Activated CD4-positive, alpha-beta memory T cell treated with anti-CD3 and anti-CD28 coated beads, Interleukin-2, amount 10 ng/mL, durations not matched to agents 7 days and 5 days (primary cell): ENCODE measurements at regions not wholly inside any gene's neighbourhood (a gene's known extent, or its start where the extent isn't known, plus 50 kb on each side); places are given as distances from the start of the nearest gene placed in this dataset.
"Not testable (repeated sequence)": the region's sequence is repeated elsewhere in the genome, so short reads cannot be mapped to it uniquely, and the experiment has no call there.

Experiments used
- CTCF ChIA-PET: fragments of 350-600 bp; sonication (Branson Sonifier 250); formaldehyde crosslinking; loops from one replicate; lab custom pipeline; 2021; ENCODE audit warnings: antibody characterized with exemption, inconsistent platforms; lab: Charles Lee
- POLR2A ChIA-PET: fragments of 350-600 bp; sonication (Branson Sonifier 250); formaldehyde crosslinking; loops from one replicate; lab custom pipeline; 2021; ENCODE audit warnings: antibody characterized with exemption; lab: Charles Lee
- DNase-seq: peaks from one replicate; pipeline ENCODE4 v3.0.0-alpha.2; 2020
- H3K27ac Mint-ChIP-seq: one replicate; pipeline ENCODE4 v1.8.0; 2021; ENCODE audit warnings: mild to moderate bottlenecking, mixed read lengths
- H3K27me3 Mint-ChIP-seq: one replicate; pipeline ENCODE4 v1.8.0; 2021; ENCODE audit warnings: mixed read lengths
- H3K36me3 Mint-ChIP-seq: one replicate; pipeline ENCODE4 v1.8.0; 2021; ENCODE audit warnings: low read depth, mixed read lengths
- H3K4me1 Mint-ChIP-seq: one replicate; pipeline ENCODE4 v1.8.0; 2021; ENCODE audit warnings: mixed read lengths
- H3K4me3 Mint-ChIP-seq: one replicate; pipeline ENCODE4 v1.8.0; 2021; ENCODE audit warnings: mild to moderate bottlenecking, mixed read lengths
- H3K9me3 Mint-ChIP-seq: one replicate; pipeline ENCODE4 v1.8.0; 2021; ENCODE audit warnings: mixed read lengths

DNA sequence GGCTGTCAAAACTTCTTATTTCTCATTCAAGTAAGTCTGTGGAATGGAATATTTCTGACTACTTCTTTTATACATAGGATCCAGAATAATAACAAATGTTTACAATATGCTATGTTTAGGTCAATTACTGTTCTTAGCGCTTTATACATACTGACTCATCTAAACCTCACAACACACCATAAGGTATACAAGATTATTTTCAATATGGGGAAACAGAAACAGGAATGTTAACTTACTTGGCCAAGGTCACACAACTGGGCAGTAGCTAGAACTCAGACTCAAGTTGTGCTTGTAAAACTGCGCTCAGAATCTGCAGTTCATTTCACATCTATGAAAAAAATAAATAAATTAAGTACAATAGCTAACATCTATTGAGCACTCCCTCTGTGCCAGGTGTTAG lies 168.0 kb downstream of the GNAI1 start:
- Mint-ChIP-seq H3K9me3 (peaks cover 3% of the 10 kb centered on the region), H3K27me3 (no peaks in the 10 kb centered on the region), H3K36me3 (no peaks in the 10 kb centered on the region), H3K4me1 (no peaks in the 10 kb centered on the region), H3K27ac (no peak overlapping the region), H3K4me3 (no peak overlapping the region)
- DNase-seq = no peak
- POLR2A ChIA-PET = no interaction called here
- CTCF ChIA-PET = no interaction called here

- CTCF ChIA-PET = no interaction called here
- no peaks in the 10 kb centered on the region for H3K27me3 Mint-ChIP-seq
- POLR2A ChIA-PET = no interaction called here
- H3K36me3 Mint-ChIP-seq = no peaks in the 10 kb centered on the region
- no peak overlapping the region for H3K4me3 Mint-ChIP-seq
- H3K4me1 Mint-ChIP-seq = no peaks in the 10 kb centered on the region
- H3K9me3 Mint-ChIP-seq = peaks cover 3% of the 10 kb centered on the region
- no peak for DNase-seq
- H3K27ac Mint-ChIP-seq = no peak overlapping the region
Observed at GRCh38 chr7:80302078-80302477, 167.4 kb downstream of the GNAI1 start.

- H3K4me1 Mint-ChIP-seq = no peaks in the 10 kb centered on the region
- peaks cover 8% of the 10 kb centered on the region for H3K9me3 Mint-ChIP-seq
- DNase-seq = no peak
- H3K36me3 Mint-ChIP-seq = no peaks in the 10 kb centered on the region
- CTCF ChIA-PET = no interaction called here
- no peaks in the 10 kb centered on the region for H3K27me3 Mint-ChIP-seq
- POLR2A ChIA-PET = no interaction called here
- no peak overlapping the region for H3K4me3 Mint-ChIP-seq
- no peak overlapping the region for H3K27ac Mint-ChIP-seq
Observed at GRCh38 chr7:80298201-80298600, 163.6 kb downstream of the GNAI1 start.

DNA sequence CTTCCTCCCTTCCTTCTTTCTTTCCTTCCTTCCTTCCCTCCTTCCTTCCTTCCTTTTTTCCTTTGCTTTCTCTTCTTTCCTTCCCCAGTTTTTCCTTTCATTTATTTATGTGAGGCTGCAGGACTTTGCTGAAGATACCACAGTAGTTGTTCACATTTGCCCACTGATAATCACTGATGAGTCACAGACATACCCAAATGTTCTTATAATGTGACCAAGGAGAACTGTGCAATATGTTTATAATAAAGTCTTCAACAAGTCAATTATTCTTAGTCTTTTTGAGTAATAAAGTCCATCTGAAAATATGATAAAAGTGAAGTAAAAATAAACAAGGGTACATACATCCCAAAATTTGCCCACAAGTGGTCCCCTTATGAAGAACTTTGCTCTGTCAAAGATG lies 159.7 kb downstream of the GNAI1 start:
- ChIA-PET CTCF (no interaction called here), POLR2A (no interaction called here)
- no peaks in the 10 kb centered on the region for H3K36me3 Mint-ChIP-seq

DNA sequence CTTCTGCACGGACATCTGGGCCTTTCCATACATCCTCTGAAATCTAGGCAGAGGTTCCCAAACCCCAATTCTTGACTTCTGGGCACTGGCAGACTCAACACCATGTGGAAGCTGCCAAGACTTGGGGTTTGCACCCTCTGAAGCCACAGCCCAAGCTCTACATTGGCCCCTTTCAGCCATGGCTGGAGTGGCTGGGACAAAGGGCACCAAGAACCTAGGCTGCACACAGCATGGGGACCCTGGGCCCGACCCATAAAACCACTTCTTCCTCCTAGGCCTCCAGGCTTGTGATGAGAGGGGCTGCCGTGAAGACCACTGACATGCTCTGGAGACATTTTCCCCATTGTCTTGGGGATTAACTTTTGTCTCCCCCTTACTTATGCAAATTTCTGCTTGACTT lies 158.0 kb downstream of the GNAI1 start:
- H3K4me1 Mint-ChIP-seq, H3K4me3 Mint-ChIP-seq, H3K27me3 Mint-ChIP-seq, H3K36me3 Mint-ChIP-seq, H3K9me3 Mint-ChIP-seq, DNase-seq, H3K27ac Mint-ChIP-seq, POLR2A ChIA-PET, CTCF ChIA-PET: not testable (repeated sequence)

More for the DNA sequence above, 159.7 kb downstream of the GNAI1 start:
- Mint-ChIP-seq H3K9me3 (peaks cover 12% of the 10 kb centered on the region), H3K27ac (no peak overlapping the region), H3K27me3 (no peaks in the 10 kb centered on the region), H3K4me3 (no peak overlapping the region), H3K4me1 (no peaks in the 10 kb centered on the region)
- no peak for DNase-seq

DNA sequence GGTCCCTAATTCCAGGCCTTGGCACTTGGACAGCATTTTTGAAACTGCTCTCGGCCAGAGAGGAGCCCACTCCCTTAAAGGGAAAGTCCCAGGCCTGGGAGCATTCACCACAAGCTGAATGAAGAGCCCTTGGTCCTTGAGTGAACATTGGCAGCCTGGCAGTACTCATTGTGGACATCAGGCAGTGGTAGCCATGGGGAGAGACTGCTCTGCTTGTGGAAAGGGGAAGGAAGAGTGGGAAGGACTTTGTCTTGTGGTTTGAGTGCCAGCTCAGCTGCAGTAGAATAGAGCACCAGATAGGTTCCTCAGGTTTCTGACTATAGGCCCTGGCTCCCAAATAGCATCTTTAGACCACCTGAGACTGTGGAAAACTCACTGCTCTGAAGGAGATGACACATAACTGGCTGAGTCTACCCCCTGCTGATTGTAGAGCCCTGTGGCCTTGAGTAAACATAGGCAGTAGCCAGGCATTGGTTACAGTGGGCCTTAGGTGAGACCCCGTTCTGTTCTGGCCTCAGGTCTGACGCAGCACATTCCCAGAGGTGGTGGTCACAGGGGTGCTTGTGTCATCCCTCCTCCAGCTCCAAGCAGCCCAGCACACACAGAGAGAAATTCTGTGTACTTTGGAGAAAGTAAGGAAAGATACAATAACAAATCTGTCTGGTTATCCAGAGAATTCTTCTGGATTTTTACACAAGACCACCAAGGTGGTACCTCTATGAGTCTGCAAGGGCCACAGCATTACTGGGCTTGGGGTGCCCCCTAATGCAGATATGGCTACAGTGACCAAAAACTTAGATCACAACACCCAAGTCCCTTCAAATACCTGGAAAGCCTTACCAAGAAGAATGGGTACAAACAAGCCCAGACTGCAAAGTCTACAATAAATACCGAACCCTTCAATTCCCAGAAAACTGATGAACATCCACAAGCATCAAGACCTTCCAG lies 153.8 kb downstream of the GNAI1 start:
- Mint-ChIP-seq H3K4me1 (no peaks in the 10 kb centered on the region), H3K4me3 (no peak overlapping the region), H3K27ac (no peak overlapping the region), H3K9me3 (peaks cover 6% of the 10 kb centered on the region), H3K36me3 (no peaks in the 10 kb centered on the region), H3K27me3 (no peaks in the 10 kb centered on the region)
- DNase-seq = no peak
- POLR2A ChIA-PET = no interaction called here
- CTCF ChIA-PET = no interaction called here

DNA sequence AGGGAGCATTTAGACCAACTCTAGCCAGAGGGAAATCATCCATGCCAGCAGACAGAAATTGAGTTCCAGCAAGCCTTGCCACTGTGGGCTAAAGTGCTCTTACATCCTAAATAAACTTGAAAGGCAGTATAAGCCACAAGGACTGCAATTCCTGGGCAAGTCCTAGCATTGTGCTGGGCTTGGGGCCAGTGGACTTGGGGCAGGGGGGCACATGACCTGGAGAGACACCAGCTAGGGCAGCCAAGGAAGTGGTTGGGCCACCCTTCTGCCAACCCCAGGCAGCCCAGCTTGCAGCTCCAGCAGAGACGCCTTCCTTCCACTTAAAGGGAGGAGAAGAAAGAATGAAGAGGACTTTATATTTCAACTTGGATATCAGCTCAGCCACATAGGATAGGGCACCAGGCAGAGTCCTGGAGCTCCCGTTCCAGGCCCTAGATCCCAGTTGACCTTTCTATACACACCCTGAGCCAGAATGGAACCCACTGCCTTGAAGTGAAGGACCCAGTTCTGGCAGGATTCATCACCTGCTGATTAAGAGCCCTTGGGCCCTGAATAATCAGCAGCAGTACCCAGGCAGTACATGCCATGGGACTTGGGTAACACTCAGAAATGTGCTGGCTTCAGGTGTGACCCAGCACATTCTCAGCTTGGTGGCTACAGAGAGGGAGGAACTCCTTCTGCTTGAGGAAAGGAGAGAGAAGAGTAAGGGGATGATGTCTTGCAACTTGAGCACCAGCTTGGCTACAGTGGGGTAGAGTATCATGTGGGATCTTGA lies 153.0 kb downstream of the GNAI1 start:
- no peak overlapping the region for H3K4me3 Mint-ChIP-seq
- H3K27ac Mint-ChIP-seq = no peak overlapping the region
- DNase-seq = no peak
- H3K9me3 Mint-ChIP-seq = peaks cover 2% of the 10 kb centered on the region
- POLR2A ChIA-PET = no interaction called here
- H3K27me3 Mint-ChIP-seq = no peaks in the 10 kb centered on the region
- CTCF ChIA-PET = no interaction called here
- no peaks in the 10 kb centered on the region for H3K4me1 Mint-ChIP-seq
- no peaks in the 10 kb centered on the region for H3K36me3 Mint-ChIP-seq

- CTCF ChIA-PET = no interaction called here
- no peak overlapping the region for H3K4me3 Mint-ChIP-seq
- no peaks in the 10 kb centered on the region for H3K4me1 Mint-ChIP-seq
- no peak for DNase-seq
- no peaks in the 10 kb centered on the region for H3K27me3 Mint-ChIP-seq
- no peak overlapping the region for H3K27ac Mint-ChIP-seq
- H3K36me3 Mint-ChIP-seq = no peaks in the 10 kb centered on the region
- peaks cover 2% of the 10 kb centered on the region for H3K9me3 Mint-ChIP-seq
- POLR2A ChIA-PET = no interaction called here
Observed at GRCh38 chr7:80286611-80287010, 152.0 kb downstream of the GNAI1 start.

- ChIA-PET CTCF (no interaction called here), POLR2A (no interaction called here)
- no peaks in the 10 kb centered on the region for H3K4me1 Mint-ChIP-seq
- H3K27ac Mint-ChIP-seq = no peak overlapping the region
- DNase-seq = no peak
- H3K9me3 Mint-ChIP-seq = peaks cover 2% of the 10 kb centered on the region
- no peaks in the 10 kb centered on the region for H3K36me3 Mint-ChIP-seq
- no peak overlapping the region for H3K4me3 Mint-ChIP-seq
- no peaks in the 10 kb centered on the region for H3K27me3 Mint-ChIP-seq
Observed at GRCh38 chr7:80284855-80285254, 150.2 kb downstream of the GNAI1 start.

DNA sequence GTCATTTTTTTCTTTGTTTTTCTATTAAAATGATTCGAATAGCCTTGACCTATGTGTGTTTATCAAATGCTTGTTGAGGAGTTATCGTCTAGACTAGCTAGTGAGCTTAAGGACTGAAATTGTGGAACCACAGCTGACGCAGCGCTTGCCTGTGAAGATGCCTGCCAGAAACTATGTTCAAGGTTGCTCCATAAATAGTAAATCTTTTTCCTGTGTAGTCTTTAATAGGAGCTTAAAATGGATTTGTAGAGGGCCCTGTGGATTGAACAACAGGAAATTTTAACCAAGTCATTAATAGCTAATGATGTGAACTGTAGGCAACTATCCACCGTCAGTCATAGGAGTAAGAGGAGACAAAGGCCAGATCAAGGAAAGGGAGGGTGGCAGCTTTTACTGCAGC lies 145.1 kb downstream of the GNAI1 start:
- no peak overlapping the region for H3K27ac Mint-ChIP-seq
- DNase-seq = no peak
- CTCF ChIA-PET = no interaction called here
- peaks cover 2% of the 10 kb centered on the region for H3K9me3 Mint-ChIP-seq
- POLR2A ChIA-PET = no interaction called here
- no peaks in the 10 kb centered on the region for H3K36me3 Mint-ChIP-seq
- H3K27me3 Mint-ChIP-seq = no peaks in the 10 kb centered on the region
- no peaks in the 10 kb centered on the region for H3K4me1 Mint-ChIP-seq
- no peak overlapping the region for H3K4me3 Mint-ChIP-seq

DNA sequence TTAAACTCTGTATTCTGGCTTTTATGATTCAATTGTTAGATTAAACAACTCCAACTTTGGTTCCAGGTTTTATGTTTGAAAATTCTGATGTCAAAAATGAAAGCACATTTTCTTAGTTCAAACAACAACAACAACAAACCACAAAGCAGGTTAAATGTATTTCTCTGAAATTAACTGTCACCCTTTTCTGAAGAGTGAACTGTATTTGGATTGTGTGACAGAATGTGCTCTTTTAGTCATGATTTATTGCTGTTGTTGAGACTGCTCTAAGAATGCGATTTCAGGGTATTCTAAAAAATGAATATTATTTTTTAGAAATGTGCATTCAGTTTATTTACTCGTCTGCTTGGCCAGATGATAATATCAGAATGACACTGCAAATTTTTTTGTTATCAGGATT lies 144.1 kb downstream of the GNAI1 start:
- DNase-seq = no peak
- Mint-ChIP-seq H3K27me3 (no peaks in the 10 kb centered on the region), H3K9me3 (peaks cover 2% of the 10 kb centered on the region), H3K36me3 (no peaks in the 10 kb centered on the region), H3K4me3 (no peak overlapping the region), H3K27ac (no peak overlapping the region), H3K4me1 (no peaks in the 10 kb centered on the region)
- ChIA-PET CTCF (no interaction called here), POLR2A (no interaction called here)

- H3K4me1 Mint-ChIP-seq = no peaks in the 10 kb centered on the region
- CTCF ChIA-PET = no interaction called here
- H3K36me3 Mint-ChIP-seq = no peaks in the 10 kb centered on the region
- H3K27ac Mint-ChIP-seq = no peak overlapping the region
- H3K9me3 Mint-ChIP-seq = no peaks in the 10 kb centered on the region
- no peak for DNase-seq
- H3K27me3 Mint-ChIP-seq = no peaks in the 10 kb centered on the region
- H3K4me3 Mint-ChIP-seq = no peak overlapping the region
- POLR2A ChIA-PET = no interaction called here
Observed at GRCh38 chr7:80277434-80278427, 143.1 kb downstream of the GNAI1 start.
